ENCODE measurements at regions not wholly inside any gene's neighbourhood (a gene's known extent, or its start where the extent isn't known, plus 50 kb on each side); places are given as distances from the start of the nearest gene placed in this dataset.

- Histone ChIP-seq H3K36me3 (ENCODE audit: control insufficient read depth, insufficient read depth, low read length) (no peaks in the 10 kb centered on the region), H3K4me1 (ENCODE audit: control insufficient read depth, insufficient read depth, low read length) (no peaks in the 10 kb centered on the region), H3K9me3 (ENCODE audit: control insufficient read depth, insufficient read depth, low read length) (no peaks in the 10 kb centered on the region), H3K4me3 (ENCODE audit: low read depth, low read length) (no peak overlapping the region), H3K27me3 (ENCODE audit: control insufficient read depth, insufficient read depth, low read length) (no peaks in the 10 kb centered on the region), H3K27ac (ENCODE audit: low read depth, low read length) (no peak overlapping the region)
- WGBS (ENCODE audit: insufficient coverage) = no CpG with 5 or more reads among the region's 1 CpG
- no peak for DNase-seq (ENCODE audit: low read depth in 4 of 6, low spot score in 6 of 6)
These were observed 204.7 kb upstream of the GABRA2 start for GRCh38 chr4:46594661-46595060.

- Histone ChIP-seq H3K4me3 (ENCODE audit: low read depth, low read length) (no peak overlapping the region), H3K9me3 (ENCODE audit: control insufficient read depth, insufficient read depth, low read length) (no peaks in the 10 kb centered on the region), H3K4me1 (ENCODE audit: control insufficient read depth, insufficient read depth, low read length) (no peaks in the 10 kb centered on the region), H3K36me3 (ENCODE audit: control insufficient read depth, insufficient read depth, low read length) (no peaks in the 10 kb centered on the region), H3K27me3 (ENCODE audit: control insufficient read depth, insufficient read depth, low read length) (no peaks in the 10 kb centered on the region), H3K27ac (ENCODE audit: low read depth, low read length) (no peak overlapping the region)
- WGBS (ENCODE audit: insufficient coverage) = 33% methylated on average over 1 of the region's 2 CpGs
- no peak for DNase-seq (ENCODE audit: low read depth in 4 of 6, low spot score in 6 of 6)
These were observed 196.6 kb upstream of the GABRA2 start for GRCh38 chr4:46586566-46586965.

GRCh38 chr4:46581677-46582076 lies 191.7 kb upstream of the GABRA2 start:
- Histone ChIP-seq H3K27me3 (ENCODE audit: control insufficient read depth, insufficient read depth, low read length) (no peaks in the 10 kb centered on the region), H3K4me1 (ENCODE audit: control insufficient read depth, insufficient read depth, low read length) (no peaks in the 10 kb centered on the region), H3K4me3 (ENCODE audit: low read depth, low read length) (no peak overlapping the region), H3K36me3 (ENCODE audit: control insufficient read depth, insufficient read depth, low read length) (no peaks in the 10 kb centered on the region), H3K9me3 (ENCODE audit: control insufficient read depth, insufficient read depth, low read length) (no peaks in the 10 kb centered on the region), H3K27ac (ENCODE audit: low read depth, low read length) (no peak overlapping the region)
- DNase-seq (ENCODE audit: low read depth in 4 of 6, low spot score in 6 of 6) = no peak
- 100% methylated on average over 1 of the region's 4 CpGs for WGBS (ENCODE audit: insufficient coverage)

GRCh38 chr4:46554760-46555465 lies 165.0 kb upstream of the GABRA2 start:
- Histone ChIP-seq H3K36me3 (ENCODE audit: control insufficient read depth, insufficient read depth, low read length) (no peaks in the 10 kb centered on the region), H3K27ac (ENCODE audit: low read depth, low read length) (no peak overlapping the region), H3K4me1 (ENCODE audit: control insufficient read depth, insufficient read depth, low read length) (no peaks in the 10 kb centered on the region), H3K27me3 (ENCODE audit: control insufficient read depth, insufficient read depth, low read length) (no peaks in the 10 kb centered on the region), H3K4me3 (ENCODE audit: low read depth, low read length) (no peak overlapping the region), H3K9me3 (ENCODE audit: control insufficient read depth, insufficient read depth, low read length) (no peaks in the 10 kb centered on the region)
- WGBS (ENCODE audit: insufficient coverage) = no CpG with 5 or more reads among the region's 3 CpGs
- DNase-seq (ENCODE audit: low read depth in 4 of 6, low spot score in 6 of 6) = peak in 2 of 6 donors; percentile 43 to 85

- no peak for DNase-seq (ENCODE audit: low read depth in 4 of 6, low spot score in 6 of 6)
- Histone ChIP-seq H3K9me3 (ENCODE audit: control insufficient read depth, insufficient read depth, low read length) (no peaks in the 10 kb centered on the region), H3K27me3 (ENCODE audit: control insufficient read depth, insufficient read depth, low read length) (no peaks in the 10 kb centered on the region), H3K36me3 (ENCODE audit: control insufficient read depth, insufficient read depth, low read length) (no peaks in the 10 kb centered on the region), H3K4me3 (ENCODE audit: low read depth, low read length) (no peak overlapping the region), H3K27ac (ENCODE audit: low read depth, low read length) (no peak overlapping the region), H3K4me1 (ENCODE audit: control insufficient read depth, insufficient read depth, low read length) (no peaks in the 10 kb centered on the region)
- no CpG with 5 or more reads among the region's 1 CpG for WGBS (ENCODE audit: insufficient coverage)
These were observed 160.5 kb upstream of the GABRA2 start for GRCh38 chr4:46550471-46550870.

- no CpG with 5 or more reads among the region's 3 CpGs for WGBS (ENCODE audit: insufficient coverage)
- Histone ChIP-seq H3K27me3 (ENCODE audit: control insufficient read depth, insufficient read depth, low read length) (no peaks in the 10 kb centered on the region), H3K36me3 (ENCODE audit: control insufficient read depth, insufficient read depth, low read length) (no peaks in the 10 kb centered on the region), H3K27ac (ENCODE audit: low read depth, low read length) (no peak overlapping the region), H3K4me3 (ENCODE audit: low read depth, low read length) (no peak overlapping the region), H3K4me1 (ENCODE audit: control insufficient read depth, insufficient read depth, low read length) (no peaks in the 10 kb centered on the region), H3K9me3 (ENCODE audit: control insufficient read depth, insufficient read depth, low read length) (no peaks in the 10 kb centered on the region)
- DNase-seq (ENCODE audit: low read depth in 4 of 6, low spot score in 6 of 6) = no peak
These were observed 159.2 kb upstream of the GABRA2 start for GRCh38 chr4:46549125-46549524.

GRCh38 chr4:46524751-46525150 lies 134.8 kb upstream of the GABRA2 start:
- no peak overlapping the region for H3K27ac ChIP-seq (ENCODE audit: low read depth, low read length)
- 76% methylated on average over 3 of the region's 3 CpGs for WGBS (ENCODE audit: insufficient coverage)
- no peaks in the 10 kb centered on the region for H3K4me1 ChIP-seq (ENCODE audit: control insufficient read depth, insufficient read depth, low read length)
- no peak overlapping the region for H3K4me3 ChIP-seq (ENCODE audit: low read depth, low read length)
- no peaks in the 10 kb centered on the region for H3K27me3 ChIP-seq (ENCODE audit: control insufficient read depth, insufficient read depth, low read length)
- DNase-seq (ENCODE audit: low read depth in 4 of 6, low spot score in 6 of 6) = no peak
- no peaks in the 10 kb centered on the region for H3K9me3 ChIP-seq (ENCODE audit: control insufficient read depth, insufficient read depth, low read length)
- H3K36me3 ChIP-seq (ENCODE audit: control insufficient read depth, insufficient read depth, low read length) = no peaks in the 10 kb centered on the region

GRCh38 chr4:46520361-46520760 lies 130.4 kb upstream of the GABRA2 start:
- DNase-seq (ENCODE audit: low read depth in 4 of 6, low spot score in 6 of 6) = no peak
- H3K36me3 ChIP-seq (ENCODE audit: control insufficient read depth, insufficient read depth, low read length) = no peaks in the 10 kb centered on the region
- no peaks in the 10 kb centered on the region for H3K27me3 ChIP-seq (ENCODE audit: control insufficient read depth, insufficient read depth, low read length)
- no peak overlapping the region for H3K4me3 ChIP-seq (ENCODE audit: low read depth, low read length)
- no peaks in the 10 kb centered on the region for H3K4me1 ChIP-seq (ENCODE audit: control insufficient read depth, insufficient read depth, low read length)
- H3K9me3 ChIP-seq (ENCODE audit: control insufficient read depth, insufficient read depth, low read length) = no peaks in the 10 kb centered on the region
- H3K27ac ChIP-seq (ENCODE audit: low read depth, low read length) = no peak overlapping the region

- Histone ChIP-seq H3K9me3 (ENCODE audit: control insufficient read depth, insufficient read depth, low read length) (no peaks in the 10 kb centered on the region), H3K27ac (ENCODE audit: low read depth, low read length) (no peak overlapping the region), H3K27me3 (ENCODE audit: control insufficient read depth, insufficient read depth, low read length) (no peaks in the 10 kb centered on the region), H3K4me1 (ENCODE audit: control insufficient read depth, insufficient read depth, low read length) (no peaks in the 10 kb centered on the region), H3K36me3 (ENCODE audit: control insufficient read depth, insufficient read depth, low read length) (no peaks in the 10 kb centered on the region), H3K4me3 (ENCODE audit: low read depth, low read length) (no peak overlapping the region)
- DNase-seq (ENCODE audit: low read depth in 4 of 6, low spot score in 6 of 6) = no peak
- WGBS (ENCODE audit: insufficient coverage) = no CpG with 5 or more reads among the region's 2 CpGs
These were observed 126.0 kb upstream of the GABRA2 start for GRCh38 chr4:46515940-46516339.

- 100% methylated on average over 1 of the region's 2 CpGs for WGBS (ENCODE audit: insufficient coverage)
- no peaks in the 10 kb centered on the region for H3K9me3 ChIP-seq (ENCODE audit: control insufficient read depth, insufficient read depth, low read length)
- DNase-seq (ENCODE audit: low read depth in 4 of 6, low spot score in 6 of 6) = no peak
- no peak overlapping the region for H3K27ac ChIP-seq (ENCODE audit: low read depth, low read length)
- H3K4me1 ChIP-seq (ENCODE audit: control insufficient read depth, insufficient read depth, low read length) = no peaks in the 10 kb centered on the region
- H3K27me3 ChIP-seq (ENCODE audit: control insufficient read depth, insufficient read depth, low read length) = no peaks in the 10 kb centered on the region
- H3K36me3 ChIP-seq (ENCODE audit: control insufficient read depth, insufficient read depth, low read length) = no peaks in the 10 kb centered on the region
- H3K4me3 ChIP-seq (ENCODE audit: low read depth, low read length) = no peak overlapping the region
These were observed 118.3 kb upstream of the GABRA2 start for GRCh38 chr4:46508216-46508615.
